Type B pancreatic cell (in vitro differentiated cells): ENCODE measurements at regions not wholly inside any gene's neighbourhood (a gene's known extent, or its start where the extent isn't known, plus 50 kb on each side); places are given as distances from the start of the nearest gene placed in this dataset.

Experiments used
- DNase-seq: peaks from one replicate; pipeline ENCODE4 v3.0.0; 2021; ENCODE audit warnings: mixed read lengths; ENCODE audit not compliant: unreplicated experiment; ENCODE audit errors: extremely low spot score
- H3K27ac Mint-ChIP-seq: 2 replicates; pipeline ENCODE4 v1.8.0; 2021; ENCODE audit warnings: mild to moderate bottlenecking, mixed read lengths
- H3K27me3 Mint-ChIP-seq: 2 replicates; pipeline ENCODE4 v1.8.0; 2021; ENCODE audit warnings: mixed read lengths
- H3K36me3 Mint-ChIP-seq: 2 replicates; pipeline ENCODE4 v1.8.0; 2021; ENCODE audit warnings: mixed read lengths
- H3K4me1 Mint-ChIP-seq: one replicate; pipeline ENCODE4 v1.8.0; 2021; ENCODE audit warnings: mixed read lengths; ENCODE audit not compliant: unreplicated experiment
- H3K4me3 Mint-ChIP-seq: 2 replicates; pipeline ENCODE4 v1.8.0; 2021; ENCODE audit warnings: mild to moderate bottlenecking, mixed read lengths
- H3K9me3 Mint-ChIP-seq: 2 replicates; pipeline ENCODE4 v1.8.0; 2021; ENCODE audit warnings: mixed read lengths
- CTCF ChIP-seq: fragments of 200-600 bp; sonication (generic); conservative IDR thresholded peaks from 2 replicates; pipeline ENCODE4 v1.5.0; 2021; ENCODE audit warnings: antibody characterized with exemption, mild to moderate bottlenecking

GRCh38 chrX:4528247-4528646, 814.8 kb upstream of the PRKX start:
- no peak overlapping the region for H3K4me3 Mint-ChIP-seq

GRCh38 chrX:4485912-4486311, 772.5 kb upstream of the PRKX start:
- no peak for DNase-seq
- H3K36me3 Mint-ChIP-seq = no peaks in the 10 kb centered on the region
- H3K4me3 Mint-ChIP-seq = no peak overlapping the region
- H3K4me1 Mint-ChIP-seq = no peaks in the 10 kb centered on the region
- H3K9me3 Mint-ChIP-seq = peaks cover 9% of the 10 kb centered on the region
- TF ChIP-seq CTCF = no peak
- H3K27ac Mint-ChIP-seq = no peak overlapping the region
- no peaks in the 10 kb centered on the region for H3K27me3 Mint-ChIP-seq

More at GRCh38 chrX:4528247-4528646, 814.8 kb upstream of the PRKX start:
- no peak overlapping the region for H3K27ac Mint-ChIP-seq
- no peaks in the 10 kb centered on the region for H3K9me3 Mint-ChIP-seq
- no peak for TF ChIP-seq CTCF
- no peaks in the 10 kb centered on the region for H3K4me1 Mint-ChIP-seq
- H3K27me3 Mint-ChIP-seq = no peaks in the 10 kb centered on the region
- no peaks in the 10 kb centered on the region for H3K36me3 Mint-ChIP-seq
- no peak for DNase-seq

- H3K27me3 Mint-ChIP-seq = peaks cover 3% of the 10 kb centered on the region
- no peak for DNase-seq
- H3K27ac Mint-ChIP-seq = peak overlapping the region; percentile 60
- no peaks in the 10 kb centered on the region for H3K4me1 Mint-ChIP-seq
- peak overlapping the region; percentile 71 for H3K4me3 Mint-ChIP-seq
- no peaks in the 10 kb centered on the region for H3K36me3 Mint-ChIP-seq
- peaks cover 9% of the 10 kb centered on the region for H3K9me3 Mint-ChIP-seq
- no peak for TF ChIP-seq CTCF
Measured at GRCh38 chrX:4484266-4484665, 770.8 kb upstream of the PRKX start.

GRCh38 chrX:4451591-4451990, 738.1 kb upstream of the PRKX start:
- H3K9me3 Mint-ChIP-seq = peaks cover 6% of the 10 kb centered on the region
- H3K27me3 Mint-ChIP-seq = no peaks in the 10 kb centered on the region
- TF ChIP-seq CTCF = no peak
- DNase-seq = no peak
- no peaks in the 10 kb centered on the region for H3K4me1 Mint-ChIP-seq
- H3K27ac Mint-ChIP-seq = no peak overlapping the region
- H3K4me3 Mint-ChIP-seq = no peak overlapping the region
- H3K36me3 Mint-ChIP-seq = no peaks in the 10 kb centered on the region

- Mint-ChIP-seq H3K36me3 (no peaks in the 10 kb centered on the region), H3K4me3 (no peak overlapping the region), H3K9me3 (peaks cover 6% of the 10 kb centered on the region), H3K4me1 (no peaks in the 10 kb centered on the region), H3K27me3 (no peaks in the 10 kb centered on the region), H3K27ac (no peak overlapping the region)
- DNase-seq = no peak
- TF ChIP-seq CTCF = no peak
Measured at GRCh38 chrX:4450177-4450576, 736.7 kb upstream of the PRKX start.

GRCh38 chrX:4435905-4436304, 722.5 kb upstream of the PRKX start:
- no peaks in the 10 kb centered on the region for H3K4me1 Mint-ChIP-seq
- no peak overlapping the region for H3K27ac Mint-ChIP-seq
- TF ChIP-seq CTCF = no peak
- no peaks in the 10 kb centered on the region for H3K36me3 Mint-ChIP-seq
- H3K27me3 Mint-ChIP-seq = no peaks in the 10 kb centered on the region
- no peak overlapping the region for H3K4me3 Mint-ChIP-seq
- H3K9me3 Mint-ChIP-seq = no peaks in the 10 kb centered on the region
- DNase-seq = no peak
